ENCODE measurements at regions not wholly inside any gene's neighbourhood (a gene's known extent, or its start where the extent isn't known, plus 50 kb on each side); places are given as distances from the start of the nearest gene placed in this dataset.

- no peak for TF ChIP-seq CTCF (IDR thresholded peaks at IDR 0.05)
- TF ChIP-seq POLR2A (IDR thresholded peaks at IDR 0.05) = no peak
Measured at GRCh38 chr1:177789956-177790355, 179.9 kb downstream of the SEC16B start.
